ENCODE measurements at regions not wholly inside any gene's neighbourhood (a gene's known extent, or its start where the extent isn't known, plus 50 kb on each side); places are given as distances from the start of the nearest gene placed in this dataset.

- Mint-ChIP-seq H3K4me1 (peaks cover 13% of the 10 kb centered on the region), H3K9me3 (ENCODE audit: low read depth) (peaks cover 6% of the 10 kb centered on the region), H3K4me3 (no peak overlapping the region), H3K27me3 (peaks cover 3% of the 10 kb centered on the region), H3K36me3 (ENCODE audit: low read depth) (peaks cover 2% of the 10 kb centered on the region), H3K27ac (peak overlapping the region; percentile 23)
- ChIA-PET CTCF (interaction anchor here (0.7 to 2.0 kb wide), 2 partner anchors 54 to 238 kb away, joined by 3 to 5 read pairs; no protein-coding TSS in a partner anchor), POLR2A (no interaction called here)
- intact Hi-C loops (cut with DNase I, micrococcal nuclease), result loop anchor here in 1 of 2 experiments (1.0 kb wide), 1 partner anchor 64 kb away; no protein-coding TSS in a partner anchor
- ATAC-seq, result peak; percentile 74
- no peak for DNase-seq
Observed at GRCh38 chr11:128103278-128103873, 484.0 kb downstream of the ETS1 start.

- peaks cover 2% of the 10 kb centered on the region for H3K27me3 Mint-ChIP-seq
- intact Hi-C loops (cut with DNase I, micrococcal nuclease), result no loop called here
- DNase-seq, result no peak
Observed at GRCh38 chr11:128098781-128099180, 488.6 kb downstream of the ETS1 start.

GRCh38 chr11:128095466-128095981, 491.8 kb downstream of the ETS1 start:
- intact Hi-C loops (cut with DNase I, micrococcal nuclease), result no loop called here
- no peak for DNase-seq
- CTCF ChIA-PET, result interaction anchor here (1.3 kb wide), 1 partner anchor 9 kb away, joined by 3 read pairs; no protein-coding TSS in a partner anchor
- Mint-ChIP-seq H3K36me3 (ENCODE audit: low read depth) (no peaks in the 10 kb centered on the region), H3K9me3 (ENCODE audit: low read depth) (peaks cover 2% of the 10 kb centered on the region), H3K4me3 (no peak overlapping the region), H3K4me1 (peaks cover 8% of the 10 kb centered on the region), H3K27ac (no peak overlapping the region), H3K27me3 (no peaks in the 10 kb centered on the region)
- POLR2A ChIA-PET, result no interaction called here
- ATAC-seq, result peak; percentile 36

More at GRCh38 chr11:128098781-128099180, 488.6 kb downstream of the ETS1 start:
- peaks cover 13% of the 10 kb centered on the region for H3K4me1 Mint-ChIP-seq
- ChIA-PET POLR2A (no interaction called here), CTCF (no interaction called here)
- no peak overlapping the region for H3K27ac Mint-ChIP-seq
- no peaks in the 10 kb centered on the region for H3K9me3 Mint-ChIP-seq (ENCODE audit: low read depth)
- no peak overlapping the region for H3K4me3 Mint-ChIP-seq
- ATAC-seq, result no peak
- no peaks in the 10 kb centered on the region for H3K36me3 Mint-ChIP-seq (ENCODE audit: low read depth)

GRCh38 chr11:128093689-128094088, 493.7 kb downstream of the ETS1 start:
- Mint-ChIP-seq H3K9me3 (ENCODE audit: low read depth) (peaks cover 13% of the 10 kb centered on the region), H3K4me1 (peaks cover 4% of the 10 kb centered on the region), H3K4me3 (no peak overlapping the region), H3K27me3 (no peaks in the 10 kb centered on the region), H3K36me3 (ENCODE audit: low read depth) (no peaks in the 10 kb centered on the region), H3K27ac (no peak overlapping the region)
- ATAC-seq (no peak), DNase-seq (no peak)
- ChIA-PET CTCF (interaction anchor here (0.5 to 1.2 kb wide), 3 partner anchors 16 to 61 kb away, joined by 3 to 4 read pairs (median 3); no protein-coding TSS in a partner anchor), POLR2A (no interaction called here)
- intact Hi-C loops (cut with DNase I, micrococcal nuclease), result no loop called here

GRCh38 chr11:128089962-128090361, 497.4 kb downstream of the ETS1 start:
- H3K27ac Mint-ChIP-seq, result no peak overlapping the region
- peaks cover 19% of the 10 kb centered on the region for H3K4me1 Mint-ChIP-seq
- no peak overlapping the region for H3K4me3 Mint-ChIP-seq
- no peaks in the 10 kb centered on the region for H3K36me3 Mint-ChIP-seq (ENCODE audit: low read depth)
- H3K27me3 Mint-ChIP-seq, result no peaks in the 10 kb centered on the region
- peaks cover 13% of the 10 kb centered on the region for H3K9me3 Mint-ChIP-seq (ENCODE audit: low read depth)
- POLR2A ChIA-PET, result no interaction called here
- DNase-seq, result no peak
- intact Hi-C loops (cut with DNase I, micrococcal nuclease), result no loop called here
- CTCF ChIA-PET, result no interaction called here
- ATAC-seq, result no peak

GRCh38 chr11:128086794-128087193, 500.6 kb downstream of the ETS1 start:
- intact Hi-C loops (cut with DNase I, micrococcal nuclease), result no loop called here
- Mint-ChIP-seq H3K4me1 (peaks cover 24% of the 10 kb centered on the region), H3K9me3 (ENCODE audit: low read depth) (peaks cover 15% of the 10 kb centered on the region), H3K27me3 (no peaks in the 10 kb centered on the region), H3K27ac (no peak overlapping the region), H3K36me3 (ENCODE audit: low read depth) (no peaks in the 10 kb centered on the region), H3K4me3 (no peak overlapping the region)
- ChIA-PET POLR2A (no interaction called here), CTCF (interaction anchor here (0.7 to 1.3 kb wide), 2 partner anchors 9 to 49 kb away, joined by 3 read pairs; no protein-coding TSS in a partner anchor)
- DNase-seq (no peak), ATAC-seq (peak; percentile 53)

GRCh38 chr11:128085276-128085675, 502.1 kb downstream of the ETS1 start:
- POLR2A ChIA-PET, result no interaction called here
- peaks cover 24% of the 10 kb centered on the region for H3K4me1 Mint-ChIP-seq
- no peak overlapping the region for H3K27ac Mint-ChIP-seq
- CTCF ChIA-PET, result interaction anchor here (0.8 to 1.5 kb wide), 4 partner anchors 15 to 40 kb away, joined by 3 to 4 read pairs (median 4); no protein-coding TSS in a partner anchor
- H3K9me3 Mint-ChIP-seq (ENCODE audit: low read depth), result peaks cover 11% of the 10 kb centered on the region
- no peaks in the 10 kb centered on the region for H3K27me3 Mint-ChIP-seq
- DNase-seq (no peak), ATAC-seq (no peak)
- no peak overlapping the region for H3K4me3 Mint-ChIP-seq
- intact Hi-C loops (cut with DNase I, micrococcal nuclease), result no loop called here
- no peaks in the 10 kb centered on the region for H3K36me3 Mint-ChIP-seq (ENCODE audit: low read depth)

GRCh38 chr11:128082574-128082973, 504.8 kb downstream of the ETS1 start:
- peaks cover 2% of the 10 kb centered on the region for H3K9me3 Mint-ChIP-seq (ENCODE audit: low read depth)
- H3K4me3 Mint-ChIP-seq, result no peak overlapping the region
- peaks cover 28% of the 10 kb centered on the region for H3K4me1 Mint-ChIP-seq
- no peaks in the 10 kb centered on the region for H3K36me3 Mint-ChIP-seq (ENCODE audit: low read depth)
- POLR2A ChIA-PET, result no interaction called here
- ATAC-seq (no peak), DNase-seq (no peak)
- CTCF ChIA-PET, result interaction anchor here (1.6 kb wide), 1 partner anchor 11 kb away, joined by 7 read pairs; no protein-coding TSS in a partner anchor
- no peak overlapping the region for H3K27ac Mint-ChIP-seq
- no peaks in the 10 kb centered on the region for H3K27me3 Mint-ChIP-seq
- intact Hi-C loops (cut with DNase I, micrococcal nuclease), result no loop called here

GRCh38 chr11:128069665-128070064, 517.7 kb downstream of the ETS1 start:
- CTCF ChIA-PET, result interaction anchor here (0.7 kb wide), 2 partner anchors 38 to 126 kb away, joined by 3 read pairs; no protein-coding TSS in a partner anchor
- Mint-ChIP-seq H3K4me1 (peaks cover 5% of the 10 kb centered on the region), H3K27me3 (no peaks in the 10 kb centered on the region), H3K9me3 (ENCODE audit: low read depth) (no peaks in the 10 kb centered on the region), H3K36me3 (ENCODE audit: low read depth) (no peaks in the 10 kb centered on the region), H3K27ac (no peak overlapping the region), H3K4me3 (no peak overlapping the region)
- POLR2A ChIA-PET, result no interaction called here
- intact Hi-C loops (cut with DNase I, micrococcal nuclease), result no loop called here
- DNase-seq (no peak), ATAC-seq (no peak)

- H3K4me3 Mint-ChIP-seq, result no peak overlapping the region
- no peaks in the 10 kb centered on the region for H3K36me3 Mint-ChIP-seq (ENCODE audit: low read depth)
- peaks cover 6% of the 10 kb centered on the region for H3K9me3 Mint-ChIP-seq (ENCODE audit: low read depth)
- no peak for ATAC-seq
- no peaks in the 10 kb centered on the region for H3K27me3 Mint-ChIP-seq
- no peak for DNase-seq
- CTCF ChIA-PET, result no interaction called here
- POLR2A ChIA-PET, result no interaction called here
- no peak overlapping the region for H3K27ac Mint-ChIP-seq
- intact Hi-C loops (cut with DNase I, micrococcal nuclease), result no loop called here
- peaks cover 1% of the 10 kb centered on the region for H3K4me1 Mint-ChIP-seq
Observed at GRCh38 chr11:128067780-128068179, 519.6 kb downstream of the ETS1 start.

GRCh38 chr11:128066399-128066798, 521.0 kb downstream of the ETS1 start:
- ChIA-PET POLR2A (no interaction called here), CTCF (interaction anchor here (0.8 kb wide), 1 partner anchor 91 kb away, joined by 3 read pairs; no protein-coding TSS in a partner anchor)
- Mint-ChIP-seq H3K27ac (no peak overlapping the region), H3K9me3 (ENCODE audit: low read depth) (peaks cover 6% of the 10 kb centered on the region), H3K36me3 (ENCODE audit: low read depth) (no peaks in the 10 kb centered on the region), H3K4me1 (peaks cover 3% of the 10 kb centered on the region), H3K4me3 (no peak overlapping the region), H3K27me3 (no peaks in the 10 kb centered on the region)
- intact Hi-C loops (cut with DNase I, micrococcal nuclease), result no loop called here
- no peak for DNase-seq
- no peak for ATAC-seq

GRCh38 chr11:128061281-128061871, 526.0 kb downstream of the ETS1 start:
- peaks cover 6% of the 10 kb centered on the region for H3K9me3 Mint-ChIP-seq (ENCODE audit: low read depth)
- H3K27me3 Mint-ChIP-seq, result no peaks in the 10 kb centered on the region
- no peaks in the 10 kb centered on the region for H3K36me3 Mint-ChIP-seq (ENCODE audit: low read depth)
- ChIA-PET POLR2A (no interaction called here), CTCF (interaction anchor here (0.9 kb wide), 1 partner anchor 10 kb away, joined by 3 read pairs; no protein-coding TSS in a partner anchor)
- H3K4me1 Mint-ChIP-seq, result peaks cover 3% of the 10 kb centered on the region
- ATAC-seq (peak; percentile 42), DNase-seq (no peak)
- H3K27ac Mint-ChIP-seq, result no peak overlapping the region
- no peak overlapping the region for H3K4me3 Mint-ChIP-seq
- intact Hi-C loops (cut with DNase I, micrococcal nuclease), result no loop called here
